HEK293T (cell line): ENCODE measurements at regions not wholly inside any gene's neighbourhood (a gene's known extent, or its start where the extent isn't known, plus 50 kb on each side); places are given as distances from the start of the nearest gene placed in this dataset.

Source experiments
- CTCF ChIA-PET: fragments of 350-600 bp; formaldehyde crosslinking; extraction: SDS; loops from one replicate; lab custom pipeline; 2021; ENCODE audit warnings: antibody characterized with exemption, inconsistent platforms; lab: Yijun Ruan, JAX
- POLR2A ChIA-PET: fragments of 350-600 bp; formaldehyde crosslinking; extraction: SDS; loops from one replicate; lab custom pipeline; 2020; ENCODE audit warnings: antibody characterized with exemption, inconsistent platforms; lab: Yijun Ruan, JAX
- DNase-seq: peaks from one replicate; pipeline ENCODE4 v3.0.0; 2012; ENCODE audit warnings: mixed read lengths; ENCODE audit errors: extremely low spot score
- ARNT ChIP-seq: fragments of 450-650 bp; IDR thresholded peaks from 2 replicates; pipeline ENCODE4 v1.6.1; 2017; ENCODE audit warnings: mild to moderate bottlenecking
- BHLHE40 ChIP-seq: fragments of 450-650 bp; IDR thresholded peaks from 2 replicates; pipeline ENCODE4 v1.6.1; 2016; ENCODE audit warnings: mild to moderate bottlenecking, moderate library complexity, borderline replicate concordance
- CTBP1 ChIP-seq: fragments of 450-650 bp; IDR thresholded peaks from 2 replicates; pipeline ENCODE4 v1.6.1; 2016; ENCODE audit warnings: borderline replicate concordance
- ELF4 ChIP-seq: fragments of 450-650 bp; IDR thresholded peaks from 2 replicates; pipeline ENCODE4 v1.6.1; 2017; ENCODE audit warnings: antibody characterized with exemption
- FOXA1 ChIP-seq: fragments of 450-650 bp; IDR thresholded peaks from 2 replicates; pipeline ENCODE4 v1.6.1; 2016; ENCODE audit warnings: mild to moderate bottlenecking
- FOXK2 ChIP-seq: fragments of 450-650 bp; IDR thresholded peaks from 2 replicates; pipeline ENCODE4 v1.6.1; 2016; ENCODE audit warnings: mild to moderate bottlenecking
- FOXM1 ChIP-seq: fragments of 450-650 bp; IDR thresholded peaks from 2 replicates; pipeline ENCODE4 v1.6.1; 2017; ENCODE audit warnings: mild to moderate bottlenecking, borderline replicate concordance
- HDGF ChIP-seq: fragments of 450-650 bp; IDR thresholded peaks from 2 replicates; pipeline ENCODE4 v1.6.1; 2017; ENCODE audit warnings: antibody characterized with exemption, borderline replicate concordance
- L3MBTL2 ChIP-seq: fragments of 450-650 bp; conservative IDR thresholded peaks from 2 replicates; pipeline ENCODE4 v1.6.1; 2016; ENCODE audit warnings: mild to moderate bottlenecking
- LEF1 ChIP-seq: fragments of 450-650 bp; IDR thresholded peaks from 2 replicates; pipeline ENCODE4 v1.6.1; 2017; ENCODE audit warnings: mild to moderate bottlenecking, borderline replicate concordance
- NFRKB ChIP-seq: fragments of 450-650 bp; IDR thresholded peaks from 2 replicates; pipeline ENCODE4 v1.6.1; 2016; ENCODE audit warnings: mild to moderate bottlenecking, moderate library complexity
- PKNOX1 ChIP-seq: fragments of 450-650 bp; IDR thresholded peaks from 2 replicates; pipeline ENCODE4 v1.6.1; 2016
- SP1 ChIP-seq: fragments of 450-650 bp; IDR thresholded peaks from 2 replicates; pipeline ENCODE4 v1.6.1; 2017
- SUZ12 ChIP-seq: fragments of 450-650 bp; IDR thresholded peaks from 2 replicates; pipeline ENCODE4 v1.6.1; 2016; ENCODE audit warnings: mild to moderate bottlenecking
- TARDBP ChIP-seq: fragments of 450-650 bp; IDR thresholded peaks from 2 replicates; pipeline ENCODE4 v1.6.1; 2016
- ZNF384 ChIP-seq: fragments of 450-650 bp; IDR thresholded peaks from 2 replicates; pipeline ENCODE4 v1.6.1; 2016

- no peak for DNase-seq
- POLR2A ChIA-PET = no interaction called here
- CTCF ChIA-PET = no interaction called here
- TF ChIP-seq LEF1 (no peak), HDGF (no peak), CTBP1 (no peak), SUZ12 (no peak), PKNOX1 (no peak), ARNT (no peak), FOXK2 (no peak), L3MBTL2 (no peak), BHLHE40 (no peak), FOXA1 (no peak), ELF4 (no peak), FOXM1 (no peak), NFRKB (no peak), SP1 (no peak), ZNF384 (no peak), TARDBP (no peak)
These were observed 161.1 kb upstream of the NDST4 start for GRCh38 chr4:115274545-115274944.

GRCh38 chr4:115272594-115272993 lies 159.2 kb upstream of the NDST4 start:
- ChIA-PET CTCF (no interaction called here), POLR2A (no interaction called here)
- TF ChIP-seq NFRKB (no peak), LEF1 (no peak), SP1 (no peak), CTBP1 (no peak), SUZ12 (no peak), TARDBP (no peak), HDGF (no peak), ARNT (no peak), ZNF384 (no peak), ELF4 (no peak), PKNOX1 (no peak), L3MBTL2 (no peak), BHLHE40 (no peak), FOXA1 (no peak), FOXK2 (no peak), FOXM1 (no peak)
- DNase-seq = no peak

GRCh38 chr4:115272185-115272584 lies 158.8 kb upstream of the NDST4 start:
- TF ChIP-seq FOXM1 (no peak), ELF4 (no peak)
- no peak for DNase-seq
- POLR2A ChIA-PET = no interaction called here
- CTCF ChIA-PET = no interaction called here

GRCh38 chr4:115260195-115260594 lies 146.8 kb upstream of the NDST4 start:
- CTCF ChIA-PET = no interaction called here
- TF ChIP-seq FOXA1 (no peak), LEF1 (no peak), SP1 (no peak), L3MBTL2 (no peak), HDGF (no peak), SUZ12 (no peak), FOXM1 (no peak), BHLHE40 (no peak), FOXK2 (no peak), TARDBP (no peak), NFRKB (no peak), PKNOX1 (no peak), ELF4 (no peak), ARNT (no peak), ZNF384 (no peak), CTBP1 (no peak)
- POLR2A ChIA-PET = no interaction called here
- no peak for DNase-seq

- ChIA-PET CTCF (no interaction called here), POLR2A (no interaction called here)
- DNase-seq = no peak
- no peak for TF ChIP-seq LEF1
- no peak for TF ChIP-seq ZNF384
- no peak for TF ChIP-seq L3MBTL2
- TF ChIP-seq SUZ12 = no peak
- TF ChIP-seq TARDBP = no peak
- TF ChIP-seq PKNOX1 = no peak
- no peak for TF ChIP-seq SP1
- no peak for TF ChIP-seq ARNT
- no peak for TF ChIP-seq ELF4
These were observed 146.2 kb upstream of the NDST4 start for GRCh38 chr4:115259642-115260041.

GRCh38 chr4:115249808-115250207 lies 136.4 kb upstream of the NDST4 start:
- ChIA-PET CTCF (no interaction called here), POLR2A (no interaction called here)
- no peak for DNase-seq

More at GRCh38 chr4:115249808-115250207, 136.4 kb upstream of the NDST4 start:
- TF ChIP-seq FOXA1 = no peak
- no peak for TF ChIP-seq ZNF384
- no peak for TF ChIP-seq L3MBTL2
- TF ChIP-seq SP1 = no peak
- TF ChIP-seq NFRKB = no peak
- TF ChIP-seq ELF4 = no peak
- no peak for TF ChIP-seq FOXM1
- TF ChIP-seq FOXK2 = no peak
- TF ChIP-seq BHLHE40 = no peak
- no peak for TF ChIP-seq ARNT
- TF ChIP-seq HDGF = no peak
- TF ChIP-seq LEF1 = no peak
- no peak for TF ChIP-seq TARDBP
